HPDE6-E6E7 (cell line): ENCODE measurements at regions not wholly inside any gene's neighbourhood (a gene's known extent, or its start where the extent isn't known, plus 50 kb on each side); places are given as distances from the start of the nearest gene placed in this dataset.

Source experiments
- DNase-seq: peaks from one replicate; pipeline ENCODE4 v3.0.0; 2011; ENCODE audit warnings: missing footprints; ENCODE audit errors: extremely low spot score

DNA sequence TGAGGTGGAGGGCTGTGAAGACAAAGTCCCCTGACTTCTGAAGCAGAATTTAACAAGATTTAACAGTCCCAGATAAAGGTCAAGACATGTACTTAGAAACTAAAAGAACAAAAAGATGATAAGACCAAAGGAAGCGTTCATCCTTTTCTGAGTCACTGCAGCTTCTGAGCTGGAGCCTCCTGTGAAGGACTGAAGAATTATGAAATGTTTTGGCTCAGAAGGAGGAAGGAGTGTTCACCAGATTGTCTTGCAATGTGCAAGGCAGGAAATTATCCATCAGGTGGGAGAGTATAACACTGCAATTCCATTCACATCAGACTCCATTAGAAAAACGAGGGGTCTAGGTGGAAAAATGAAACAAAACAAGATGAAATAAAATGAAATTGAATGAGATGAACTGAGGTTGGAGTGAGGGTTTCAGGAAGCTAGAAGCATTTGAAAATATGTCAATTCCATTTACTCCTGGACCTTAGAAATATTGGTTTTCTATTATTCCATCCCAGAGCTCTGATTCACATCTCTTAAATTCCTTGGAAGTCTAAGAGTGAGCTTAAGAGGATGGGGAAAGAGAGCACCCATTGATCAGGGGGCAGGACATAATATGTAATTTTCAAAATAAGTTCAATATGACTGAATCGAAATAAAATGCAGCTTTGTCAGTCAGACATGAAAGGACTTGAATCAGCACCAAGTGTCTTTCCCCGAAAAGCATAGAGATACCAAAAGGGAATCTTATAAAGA lies 186.1 kb upstream of the LNX1 start:
- peak; percentile 35 for DNase-seq

DNA sequence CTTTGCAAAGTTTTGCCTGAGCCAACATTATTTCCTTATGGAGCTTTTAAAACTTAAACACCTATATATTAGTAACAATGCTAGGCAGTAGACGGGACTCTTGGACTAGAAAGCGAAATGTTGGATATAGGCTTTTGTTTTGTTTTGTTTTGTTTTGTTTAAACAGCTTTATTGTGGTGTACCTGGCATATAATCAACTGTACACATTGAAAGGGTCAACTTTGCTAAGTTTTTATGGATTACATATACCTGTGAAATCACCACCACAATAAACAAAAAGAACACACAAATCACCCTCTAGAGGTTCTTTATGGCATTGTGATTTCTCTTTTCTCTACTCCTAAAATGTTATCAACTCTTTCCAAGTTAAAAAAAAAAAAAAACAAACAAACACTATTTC lies 184.9 kb upstream of the LNX1 start:
- no peak for DNase-seq

DNA sequence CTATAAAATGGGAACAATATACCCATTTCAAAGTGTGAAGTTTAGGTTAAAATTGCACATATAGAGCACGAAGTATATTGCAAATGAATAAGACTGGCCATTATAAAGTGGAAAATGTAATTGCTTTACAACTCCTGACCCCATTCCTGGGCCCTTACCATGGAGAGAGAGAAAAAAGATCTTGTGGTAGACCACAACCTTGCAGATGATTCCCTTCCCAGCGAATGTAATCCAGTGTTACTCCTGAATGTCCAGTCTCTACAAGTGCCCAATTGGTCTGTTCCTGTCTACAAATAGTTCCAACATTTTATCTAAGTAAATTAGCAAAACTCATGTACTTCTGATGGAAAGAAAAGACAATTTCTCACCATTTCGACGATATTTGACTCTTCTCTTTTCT lies 184.1 kb upstream of the LNX1 start:
- DNase-seq, result no peak

DNA sequence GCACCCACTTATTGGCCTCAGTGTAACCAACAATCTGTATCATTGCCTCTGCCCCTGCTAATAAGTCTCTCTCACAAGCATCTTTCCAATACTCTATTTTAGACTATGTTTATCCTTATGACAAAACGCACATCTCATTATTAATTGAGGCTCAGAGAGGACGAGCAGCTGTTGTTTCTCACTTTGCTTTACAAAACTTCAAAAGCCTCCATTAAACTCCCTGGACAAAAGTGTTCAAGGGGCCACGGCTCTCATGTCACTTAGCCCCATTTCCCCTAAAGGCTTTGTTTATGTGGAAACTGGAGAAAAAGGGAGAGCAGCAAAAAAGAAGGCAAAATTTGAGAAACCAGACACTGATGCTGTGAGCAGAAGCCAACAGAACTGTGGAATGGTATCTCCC lies 180.0 kb upstream of the LNX1 start:
- no peak for DNase-seq

DNA sequence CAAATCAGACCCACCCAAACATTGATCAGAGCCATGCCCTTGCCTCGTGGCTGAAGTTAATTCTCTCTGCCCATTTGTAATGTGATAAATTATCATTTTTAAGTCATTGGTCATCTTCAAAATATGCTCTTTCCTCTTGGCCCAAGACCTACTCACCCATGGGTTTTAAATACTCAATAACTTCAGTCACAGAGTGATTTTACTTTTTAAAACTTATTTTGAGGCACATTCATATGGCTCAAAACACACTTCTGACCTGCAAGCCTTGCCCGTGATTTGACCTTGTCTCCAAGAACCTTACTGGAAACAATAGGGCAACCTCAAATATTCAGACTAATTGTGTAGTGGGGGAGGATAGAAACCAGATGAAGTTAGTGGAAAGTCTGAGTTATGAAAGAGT lies 176.2 kb upstream of the LNX1 start:
- DNase-seq, result no peak

DNA sequence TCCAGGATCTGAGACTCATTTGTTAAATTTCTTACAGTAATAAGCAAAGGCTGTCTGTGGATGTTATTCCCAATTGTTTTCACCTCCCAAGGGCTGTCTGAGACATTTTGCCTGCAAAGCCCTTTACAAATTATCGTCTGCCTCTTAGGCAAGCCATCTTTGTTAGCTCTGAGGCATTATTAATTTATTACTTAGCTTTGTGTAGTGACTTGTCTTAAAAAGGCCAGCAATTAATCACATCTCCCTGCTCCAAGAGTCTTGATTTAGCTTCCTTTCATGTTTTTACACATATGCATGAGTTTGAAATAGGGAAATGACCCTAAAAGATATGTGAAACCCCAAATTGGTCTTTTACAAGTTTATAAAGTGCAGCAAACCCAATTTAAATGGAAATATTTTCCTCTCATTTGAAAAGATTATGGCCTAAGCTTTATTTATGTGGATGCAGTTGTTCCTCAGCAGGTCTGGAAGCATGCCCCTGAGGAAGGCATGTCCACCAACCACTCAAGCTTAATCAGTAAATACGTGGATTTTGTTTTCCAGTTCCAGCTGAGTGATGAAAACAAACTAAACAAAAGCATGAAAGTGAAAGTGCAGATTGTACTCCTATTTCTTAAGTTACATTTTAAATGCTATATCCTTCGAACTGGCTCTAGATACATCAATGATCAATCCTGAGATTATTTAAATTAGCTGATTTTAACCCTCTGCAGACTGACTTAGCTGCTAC lies 173.6 kb upstream of the LNX1 start:
- no peak for DNase-seq

DNA sequence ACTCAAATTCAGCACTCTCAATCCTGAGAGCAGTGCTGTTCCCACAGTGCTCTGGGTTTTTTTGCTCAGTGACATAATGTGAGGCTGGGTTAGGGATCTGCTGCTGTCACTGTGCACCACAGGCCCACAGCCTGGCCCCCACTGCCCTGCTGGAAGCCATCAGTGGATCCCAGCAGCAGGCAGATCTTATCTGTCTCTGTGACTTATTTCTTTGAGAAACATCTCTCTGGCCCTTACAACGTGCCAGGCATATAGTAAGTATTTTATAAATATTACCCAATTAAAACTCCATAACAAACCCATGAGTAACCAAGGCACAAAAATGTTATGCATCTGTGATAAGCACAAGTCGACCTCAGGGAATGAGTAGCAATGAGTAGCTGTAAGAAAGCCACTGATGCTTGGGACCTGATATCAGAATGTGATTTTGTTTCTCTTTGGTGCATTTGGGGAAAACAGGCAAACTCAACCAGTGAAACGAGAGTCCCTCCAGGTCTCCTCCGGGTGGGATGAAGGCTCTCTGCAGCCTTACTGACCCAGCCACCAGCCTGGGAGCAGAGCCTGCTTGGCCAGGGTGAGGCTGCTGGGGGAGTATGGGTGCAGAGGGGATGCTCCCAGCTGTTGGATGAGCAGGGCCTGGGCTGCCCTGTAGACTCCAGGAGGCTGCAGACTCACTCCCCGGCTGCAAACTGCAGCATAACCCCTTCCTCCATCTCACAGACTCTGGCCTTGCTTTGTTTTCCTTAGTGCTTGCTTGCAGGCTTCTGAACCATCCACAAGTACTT lies 172.7 kb upstream of the LNX1 start:
- no peak for DNase-seq

DNA sequence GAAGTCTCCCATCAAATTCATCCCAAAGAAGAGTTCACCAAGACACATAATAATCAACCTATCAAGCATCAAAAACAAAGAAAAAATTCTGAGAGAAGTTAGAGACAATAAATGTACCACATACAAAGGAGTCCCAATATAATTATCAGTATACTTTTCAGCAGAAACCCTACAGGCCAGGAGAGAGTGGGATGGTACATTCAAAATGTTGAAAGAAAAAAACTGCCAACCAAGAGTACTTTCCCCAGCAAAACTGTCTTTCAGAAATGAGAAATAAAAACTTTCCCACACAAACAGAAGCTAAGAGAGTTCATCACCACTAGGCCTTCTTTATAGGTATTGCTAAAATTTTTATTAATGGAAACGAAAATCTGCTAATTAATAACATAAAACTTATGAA lies 164.4 kb upstream of the LNX1 start:
- no peak for DNase-seq

DNA sequence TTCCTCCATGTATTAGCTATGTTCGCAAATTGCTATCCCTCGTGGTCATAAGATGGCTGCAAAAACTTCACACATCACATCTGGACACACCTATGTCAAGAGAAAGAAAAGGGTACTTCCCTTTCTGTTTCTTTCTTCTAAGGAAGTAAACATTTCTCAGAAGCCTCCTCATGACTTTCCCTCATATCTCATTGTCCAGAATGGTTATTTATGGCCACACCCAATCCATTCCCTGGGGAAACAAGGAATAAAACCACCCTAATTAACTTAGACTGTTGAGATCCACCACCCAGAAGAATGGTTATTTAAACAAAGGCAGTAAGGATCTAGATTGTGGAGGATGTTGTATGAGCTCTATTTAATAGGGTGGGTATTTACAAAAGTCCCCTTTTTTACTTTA lies 160.8 kb upstream of the LNX1 start:
- DNase-seq, result no peak

DNA sequence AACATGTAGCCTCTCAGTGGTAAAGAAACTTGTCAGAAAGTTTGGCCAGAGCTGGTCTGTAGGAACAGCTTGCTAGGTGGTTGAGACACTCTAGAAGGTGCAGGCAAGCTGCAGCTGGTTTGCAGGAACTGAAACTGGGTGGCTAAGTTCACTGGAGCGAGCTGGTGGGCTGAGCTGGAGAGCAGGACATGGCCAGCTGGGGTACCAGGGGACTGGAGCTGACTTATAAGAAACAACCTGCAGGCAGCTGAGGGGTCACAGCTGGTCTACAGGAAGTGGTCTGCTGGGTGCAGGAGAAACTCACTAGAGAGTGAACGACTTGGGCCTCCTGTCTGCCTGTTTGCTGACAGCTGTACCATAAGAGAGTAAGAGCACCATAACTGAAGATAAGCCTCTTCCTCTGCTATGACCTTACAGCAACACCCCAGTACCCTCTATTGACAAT lies 157.1 kb upstream of the LNX1 start:
- no peak for DNase-seq

DNA sequence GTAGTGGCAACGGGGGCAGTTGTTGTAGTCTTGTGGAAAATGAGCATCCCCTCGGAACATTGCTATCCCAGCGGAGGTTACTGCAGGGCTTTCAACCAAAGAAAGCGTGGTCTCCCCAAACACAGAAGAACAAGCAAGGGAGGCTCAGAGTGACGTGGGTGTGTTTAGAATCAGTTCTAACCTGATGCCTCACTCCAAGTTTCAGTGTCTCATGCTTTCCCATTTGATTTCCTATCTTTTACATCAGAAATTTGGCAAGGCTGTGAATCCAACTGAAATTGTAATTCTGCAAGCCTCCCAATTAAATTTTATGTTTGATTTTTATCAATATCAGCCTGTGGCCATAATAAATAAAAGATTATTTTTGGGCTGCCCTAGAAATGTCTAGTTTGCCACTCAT lies 156.1 kb upstream of the LNX1 start:
- no peak for DNase-seq

DNA sequence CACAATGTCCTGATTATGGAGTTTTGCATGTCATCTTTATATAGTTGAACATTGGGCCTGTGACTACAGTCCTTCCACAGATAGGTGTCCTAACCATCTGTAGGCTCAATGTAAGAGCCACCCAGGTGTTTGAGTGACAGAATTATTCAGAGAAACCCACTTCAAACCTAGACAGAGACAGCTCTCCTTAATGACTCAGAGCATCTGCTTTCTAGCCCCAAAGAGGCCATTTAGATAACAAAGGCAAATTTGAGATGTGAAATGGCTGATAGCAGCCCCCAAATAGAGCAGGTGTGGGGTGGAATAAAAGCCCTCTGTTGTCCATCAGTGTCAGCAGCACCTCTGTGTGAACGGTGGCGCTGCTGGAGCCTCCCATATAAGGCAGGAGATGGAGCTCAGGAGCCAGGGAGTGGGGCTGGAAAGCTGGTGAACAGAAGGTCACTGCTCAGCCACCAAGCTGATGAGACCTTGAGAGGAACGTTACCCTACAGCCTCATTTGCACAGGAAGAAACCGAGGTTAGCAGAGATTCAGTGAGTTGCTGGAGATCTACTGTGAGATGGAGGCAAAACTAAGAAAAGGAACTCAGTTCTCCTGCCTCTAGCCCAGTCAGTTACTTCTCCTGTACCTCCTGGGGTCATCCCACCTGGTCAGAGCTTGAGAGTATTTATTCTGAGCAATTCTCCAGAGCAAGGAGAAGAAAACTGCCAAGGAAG lies 153.3 kb upstream of the LNX1 start:
- DNase-seq, result no peak

DNA sequence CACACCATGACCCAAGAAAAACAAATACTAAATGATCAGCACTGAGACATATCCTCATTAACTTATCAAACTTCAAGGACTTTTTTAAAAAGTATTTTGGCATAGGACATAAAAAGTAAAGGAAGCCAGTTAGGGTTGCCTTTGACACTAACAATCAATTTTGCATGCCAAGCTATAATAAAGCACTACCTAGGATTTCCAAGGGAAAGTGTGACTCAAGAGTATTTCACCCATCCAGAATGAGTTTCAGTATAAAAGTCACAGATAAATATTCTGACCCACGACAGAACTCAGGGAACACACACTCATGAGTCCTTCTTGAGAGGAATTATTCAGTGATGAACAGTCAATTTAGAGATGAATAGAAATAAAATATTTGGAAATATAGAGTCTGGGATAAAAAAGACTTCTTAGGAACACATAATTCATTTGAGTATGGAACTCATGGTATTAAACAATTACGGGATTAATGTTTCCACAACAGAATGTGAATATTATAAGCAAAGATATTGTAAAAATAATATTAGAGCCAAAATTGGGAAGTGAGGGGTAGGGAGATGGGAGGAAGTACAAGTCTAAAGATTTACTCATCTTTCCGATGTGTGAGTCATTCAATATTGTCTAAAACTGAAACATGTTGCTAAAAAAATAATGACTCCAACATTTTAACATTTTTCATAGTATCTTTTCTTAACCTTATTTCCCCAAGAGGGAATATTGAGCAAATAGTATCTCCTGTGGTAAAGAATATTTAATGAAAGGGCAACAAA lies 143.5 kb upstream of the LNX1 start:
- DNase-seq, result no peak

DNA sequence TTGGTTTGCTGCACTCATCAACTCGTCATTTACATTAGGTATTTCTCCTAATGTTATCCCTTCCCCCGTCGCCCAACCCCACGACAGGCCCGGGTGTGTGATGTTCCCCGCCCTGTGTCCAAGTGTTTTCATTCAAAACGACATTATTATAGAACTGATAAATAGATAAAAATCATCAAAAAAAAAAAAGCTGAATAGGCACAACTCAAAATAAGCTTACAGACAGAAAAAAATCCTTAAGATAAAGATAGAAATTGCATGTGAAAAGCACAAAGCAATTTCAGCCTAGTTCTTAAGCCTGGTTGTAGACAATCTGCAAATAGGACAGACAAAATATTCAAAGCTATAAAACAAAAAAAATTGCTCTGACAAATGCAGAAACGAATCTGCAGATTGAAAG lies 142.9 kb upstream of the LNX1 start:
- no peak for DNase-seq

DNA sequence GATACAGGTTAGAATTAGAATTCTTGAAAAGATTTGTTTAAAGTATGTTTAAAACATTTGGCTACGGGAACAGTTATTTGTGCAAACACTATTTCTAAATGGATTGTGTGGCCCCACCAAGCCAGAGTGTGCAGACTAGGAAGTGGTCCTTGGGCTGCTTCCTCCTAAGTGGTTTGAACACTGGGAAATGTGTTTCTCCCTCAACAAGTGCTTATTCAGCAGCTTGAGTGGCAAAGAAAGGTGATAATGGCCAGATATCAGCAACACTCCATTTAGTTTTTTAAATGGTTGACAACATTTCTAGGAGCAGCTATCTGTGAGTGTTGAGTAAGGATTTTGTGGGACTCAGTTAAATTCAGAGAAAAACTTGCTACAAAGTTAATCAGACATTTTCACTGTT lies 141.4 kb upstream of the LNX1 start:
- no peak for DNase-seq

DNA sequence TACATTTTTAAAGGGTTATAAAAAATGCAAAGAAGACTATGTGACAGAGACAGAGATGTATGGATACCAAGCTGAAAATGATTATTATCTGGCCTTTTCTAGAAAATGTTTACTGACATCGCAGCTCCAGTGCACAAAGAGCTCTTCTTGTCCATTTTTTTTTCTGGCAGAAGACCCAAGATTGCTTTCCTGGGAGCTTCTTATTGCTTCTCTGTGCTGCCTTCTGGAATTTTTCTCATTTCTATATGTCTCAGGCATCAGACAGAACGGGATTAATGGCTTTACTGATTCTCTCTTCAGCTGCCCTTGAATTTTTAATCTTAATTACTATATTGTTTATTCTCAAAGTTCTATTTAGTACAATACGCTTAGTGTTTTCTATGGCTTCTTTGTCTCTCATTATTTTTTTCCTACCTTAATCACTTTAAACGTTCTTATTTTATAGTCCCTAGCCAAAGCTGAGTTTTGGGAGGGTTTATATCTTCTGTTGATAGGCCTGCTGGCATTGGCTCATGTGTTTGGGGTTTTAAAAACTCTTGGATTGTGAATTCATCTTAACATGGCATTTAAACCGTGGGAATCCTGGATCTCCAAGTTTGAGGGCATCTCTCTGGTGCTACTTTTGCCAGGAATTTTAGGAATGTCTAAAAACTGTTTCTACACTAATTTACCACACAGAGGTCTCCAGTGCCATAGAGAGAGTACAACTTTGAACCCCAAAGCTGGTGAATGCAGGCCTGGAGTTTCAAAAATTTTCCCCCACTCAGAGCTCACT lies 138.9 kb upstream of the LNX1 start:
- DNase-seq, result no peak

DNA sequence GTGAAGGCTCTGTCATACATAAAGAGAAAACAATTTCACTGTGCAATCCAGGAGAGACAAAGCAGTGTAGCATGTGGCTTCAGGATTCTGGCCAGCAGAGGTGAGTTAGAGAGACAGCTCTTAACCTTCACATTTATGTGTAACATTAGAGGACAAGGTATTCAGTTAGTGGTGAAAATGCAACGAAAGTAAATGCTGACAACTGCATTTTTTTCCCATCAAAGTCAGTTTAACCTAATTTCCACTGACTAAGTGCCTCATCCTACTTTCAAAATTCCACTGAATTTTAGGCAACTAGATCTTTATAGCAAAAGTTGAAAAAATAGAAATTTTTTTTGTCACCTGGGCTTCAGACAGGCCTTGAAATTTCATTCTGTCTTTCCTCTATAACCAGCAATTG lies 130.8 kb upstream of the LNX1 start:
- no peak for DNase-seq

DNA sequence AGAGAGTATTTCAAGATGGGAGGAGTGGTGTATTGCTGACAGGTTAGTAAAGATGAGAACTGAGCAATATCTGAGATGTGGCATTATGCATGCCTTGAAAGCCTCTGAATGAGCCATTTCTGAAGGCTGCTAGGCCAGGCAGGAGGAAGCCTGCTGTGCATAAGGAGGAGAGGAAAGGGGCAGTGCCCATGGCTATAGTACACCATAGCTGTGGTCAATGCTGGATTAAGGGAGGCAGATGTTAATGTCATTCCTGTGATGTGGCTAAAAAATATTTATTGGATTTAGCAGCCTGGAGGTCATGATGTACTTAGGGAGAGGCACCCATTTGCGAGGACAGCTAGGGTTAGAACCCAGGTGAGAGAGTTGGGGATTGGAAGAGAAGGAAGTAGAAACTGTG lies 130.0 kb upstream of the LNX1 start:
- DNase-seq, result no peak

DNA sequence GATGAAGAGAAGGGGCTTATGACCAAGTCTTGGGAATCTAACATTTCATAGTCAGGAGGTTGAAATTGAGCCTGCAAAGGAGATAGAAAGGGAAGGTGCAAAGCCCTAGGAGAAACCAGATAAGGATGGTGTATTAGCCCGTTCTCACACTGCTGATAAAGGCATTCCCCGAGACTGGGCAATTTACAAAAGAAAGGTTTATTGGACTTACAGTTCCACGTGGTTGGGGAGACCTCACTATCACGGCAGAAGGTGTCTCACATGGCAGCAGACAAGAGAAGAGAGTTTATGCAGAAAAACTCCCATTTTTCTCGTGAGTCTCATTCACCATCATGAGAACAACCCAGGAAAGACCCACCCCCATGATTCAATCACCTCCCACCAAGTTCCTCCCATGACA lies 129.5 kb upstream of the LNX1 start:
- DNase-seq, result no peak

DNA sequence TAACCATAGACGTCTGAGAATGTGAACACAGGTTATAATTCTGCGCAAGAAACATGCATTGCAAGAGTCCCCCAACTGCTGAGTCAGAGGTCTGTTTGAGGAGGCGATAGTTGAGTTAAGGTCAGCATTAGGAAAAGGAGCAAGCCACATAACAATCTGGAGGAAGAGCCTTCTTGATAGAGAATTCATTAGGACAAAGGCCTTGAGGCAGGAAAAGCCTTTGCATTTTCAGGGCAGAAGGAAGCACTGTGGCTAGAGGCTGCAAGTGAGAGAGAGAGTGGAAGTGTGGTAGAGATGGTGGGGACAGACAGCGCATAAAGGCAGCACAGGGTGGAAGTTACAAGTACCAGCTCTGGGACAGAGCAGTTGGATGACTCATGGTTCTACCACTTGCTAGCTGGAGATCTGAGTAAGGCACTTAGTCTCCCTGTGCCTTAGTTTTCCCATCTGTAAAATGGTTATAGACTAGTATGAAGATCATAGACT lies 125.8 kb upstream of the LNX1 start:
- DNase-seq, result no peak
